HEK293 (cell line): ENCODE measurements at regions not wholly inside any gene's neighbourhood (a gene's known extent, or its start where the extent isn't known, plus 50 kb on each side); places are given as distances from the start of the nearest gene placed in this dataset.

ENCODE experiments used
- CTCF ChIA-PET: fragments of 350-600 bp; formaldehyde crosslinking; extraction: SDS; loops from one replicate; lab custom pipeline; 2021; ENCODE audit warnings: antibody characterized with exemption; lab: Yijun Ruan, JAX
- POLR2A ChIA-PET: fragments of 300-600 bp; formaldehyde crosslinking; extraction: SDS; loops from one replicate; lab custom pipeline; 2020; ENCODE audit warnings: antibody characterized with exemption, inconsistent platforms; lab: Yijun Ruan, JAX
- H3K27ac ChIP-seq: fragments of 200-500 bp; sonication (Bioruptor generic); 2 replicates; pipeline ENCODE4 v1.5.1; 2014; ENCODE audit warnings: low read depth, low read length, control low read depth, inconsistent platforms; ENCODE audit errors: extremely low read depth
- H3K36me3 ChIP-seq, 2 experiments: fragments of 200-500 bp in 1 of 2; sonication (Bioruptor generic) in 1 of 2; 1 replicate in 1 of 2; 2 replicates in 1 of 2; pipeline ENCODE4 v1.5.1; 2014 to 2017; ENCODE audit warnings: inconsistent platforms in 2 of 2, low read length in 2 of 2; ENCODE audit not compliant: control insufficient read depth in 2 of 2, insufficient read depth in 1 of 2
- H3K4me1 ChIP-seq: fragments of 200-500 bp; sonication (Bioruptor generic); 2 replicates; pipeline ENCODE4 v1.5.1; 2014; ENCODE audit warnings: mild to moderate bottlenecking, low read length, inconsistent platforms; ENCODE audit not compliant: control insufficient read depth, insufficient read depth
- H3K4me3 ChIP-seq: 2 replicates; pipeline ENCODE4 v1.5.1; 2011; ENCODE audit warnings: low read depth, mild to moderate bottlenecking, control low read depth, low read length, moderate library complexity
- H3K9me3 ChIP-seq: fragments of 200-500 bp; sonication (Bioruptor generic); 2 replicates; pipeline ENCODE4 v1.5.1; 2014; ENCODE audit warnings: low read depth, low read length, inconsistent platforms; ENCODE audit not compliant: control insufficient read depth, insufficient read depth
- BCL11B ChIP-seq: fragments of 450-650 bp; formaldehyde crosslinking; IDR thresholded peaks from 2 replicates; pipeline ENCODE4 v1.5.1; 2016; ENCODE audit warnings: low read depth, missing biosample characterization, missing genetic modification characterization
- GLI2 ChIP-seq: fragments of 450-650 bp; formaldehyde crosslinking; IDR thresholded peaks from 2 replicates; pipeline ENCODE4; 2017; ENCODE audit warnings: missing biosample characterization, missing genetic modification characterization, low read depth, borderline replicate concordance
- GLIS1 ChIP-seq: fragments of 450-650 bp; formaldehyde crosslinking; IDR thresholded peaks from 2 replicates; pipeline ENCODE4 v1.5.1; 2016; ENCODE audit warnings: missing biosample characterization, missing genetic modification characterization
- GLIS2 ChIP-seq: fragments of 450-650 bp; formaldehyde crosslinking; IDR thresholded peaks from 2 replicates; pipeline ENCODE4 v1.5.1; 2016; ENCODE audit warnings: missing biosample characterization, missing genetic modification characterization
- HOXD13 ChIP-seq: sonication (generic); formaldehyde crosslinking; IDR thresholded peaks from 2 replicates; pipeline ENCODE4 v1.8.0; 2022; ENCODE audit warnings: missing genetic modification reagents, borderline replicate concordance
- PRDM2 ChIP-seq: fragments of 450-650 bp; formaldehyde crosslinking; IDR thresholded peaks from 2 replicates; pipeline ENCODE4 v1.5.1; 2016; ENCODE audit warnings: missing biosample characterization, missing genetic modification characterization, borderline replicate concordance
- SCRT2 ChIP-seq: fragments of 450-650 bp; formaldehyde crosslinking; IDR thresholded peaks from 2 replicates; pipeline ENCODE4 v1.5.1; 2016; ENCODE audit warnings: missing biosample characterization, missing genetic modification characterization
- TRIM28 ChIP-seq: IDR thresholded peaks from 2 replicates; pipeline ENCODE4 v1.6.1; 2011; ENCODE audit warnings: low read length, control low read depth, borderline replicate concordance
- ZNF112 ChIP-seq: fragments of 450-650 bp; formaldehyde crosslinking; IDR thresholded peaks from 2 replicates; pipeline ENCODE4 v1.5.0; 2017; ENCODE audit warnings: missing biosample characterization, missing genetic modification characterization
- ZNF140 ChIP-seq: fragments of 450-650 bp; formaldehyde crosslinking; IDR thresholded peaks from 2 replicates; pipeline ENCODE4 v1.5.1; 2016; ENCODE audit warnings: missing biosample characterization, missing genetic modification characterization
- ZNF155 ChIP-seq: fragments of 450-650 bp; formaldehyde crosslinking; IDR thresholded peaks from 2 replicates; pipeline ENCODE4 v1.5.1; 2016; ENCODE audit warnings: missing biosample characterization, missing genetic modification characterization
- ZNF169 ChIP-seq: fragments of 450-650 bp; formaldehyde crosslinking; IDR thresholded peaks from 2 replicates; pipeline ENCODE4 v1.5.1; 2016; ENCODE audit warnings: missing biosample characterization, missing genetic modification characterization
- ZNF324 ChIP-seq: fragments of 450-650 bp; formaldehyde crosslinking; IDR thresholded peaks from 2 replicates; pipeline ENCODE4 v1.5.1; 2016; ENCODE audit warnings: missing biosample characterization, missing genetic modification characterization
- ZNF350 ChIP-seq: fragments of 450-650 bp; formaldehyde crosslinking; IDR thresholded peaks from 2 replicates; pipeline ENCODE4 v1.5.0; 2017; ENCODE audit warnings: missing biosample characterization, mild to moderate bottlenecking, missing genetic modification characterization
- ZNF404 ChIP-seq: fragments of 450-650 bp; formaldehyde crosslinking; IDR thresholded peaks from 2 replicates; pipeline ENCODE4 v1.5.1; 2017; ENCODE audit warnings: missing biosample characterization, missing genetic modification characterization
- ZNF426 ChIP-seq: fragments of 450-650 bp; formaldehyde crosslinking; IDR thresholded peaks from 2 replicates; pipeline ENCODE4 v1.5.1; 2017; ENCODE audit warnings: missing biosample characterization, missing genetic modification characterization, mild to moderate bottlenecking, inconsistent platforms, moderate library complexity
- ZNF529 ChIP-seq: fragments of 450-650 bp; formaldehyde crosslinking; IDR thresholded peaks from 2 replicates; pipeline ENCODE4 v1.5.1; 2017; ENCODE audit warnings: missing genetic modification characterization, missing biosample characterization; ENCODE audit not compliant: insufficient replicate concordance
- ZNF555 ChIP-seq: fragments of 450-650 bp; formaldehyde crosslinking; conservative IDR thresholded peaks from 2 replicates; pipeline ENCODE4 v1.5.1; 2017; ENCODE audit warnings: missing biosample characterization, mild to moderate bottlenecking, missing genetic modification characterization, inconsistent platforms
- ZNF585B ChIP-seq: fragments of 450-650 bp; formaldehyde crosslinking; IDR thresholded peaks from 2 replicates; pipeline ENCODE4 v1.5.1; 2016; ENCODE audit warnings: missing biosample characterization, missing genetic modification characterization
- ZNF660 ChIP-seq: fragments of 450-650 bp; IDR thresholded peaks from 2 replicates; pipeline ENCODE4 v1.5.1; 2018; ENCODE audit warnings: missing biosample characterization, mild to moderate bottlenecking, missing genetic modification characterization
- ZSCAN18 ChIP-seq: fragments of 450-650 bp; formaldehyde crosslinking; IDR thresholded peaks from 2 replicates; pipeline ENCODE4 v1.5.1; 2016; ENCODE audit warnings: missing biosample characterization, missing genetic modification characterization

GRCh38 chr3:175989161-175989560 lies 1130.0 kb downstream of the NAALADL2 start (continued):
- TF ChIP-seq PRDM2 (tag by site-specific recombination) (no peak), GLIS1 (no peak), ZNF155 (tag by site-specific recombination) (no peak)

GRCh38 chr3:175988401-175988800 lies 1129.3 kb downstream of the NAALADL2 start:
- Histone ChIP-seq H3K9me3 (no peaks in the 10 kb centered on the region), H3K27ac (no peak overlapping the region)
- TF ChIP-seq ZNF529 (tag by site-specific recombination), result no peak
- TF ChIP-seq ZNF426, result no peak
- TF ChIP-seq SCRT2, result no peak
- no peak for TF ChIP-seq ZNF324
- no peak for TF ChIP-seq TRIM28
- no peak for TF ChIP-seq ZNF585B (tag by site-specific recombination)
- TF ChIP-seq ZNF555, result no peak
- no peak for TF ChIP-seq ZNF660
- TF ChIP-seq ZNF169 (tag by site-specific recombination), result no peak
- TF ChIP-seq ZSCAN18 (tag by site-specific recombination), result no peak
- TF ChIP-seq GLI2 (tag by site-specific recombination), result no peak
- TF ChIP-seq GLIS2 (tag by site-specific recombination), result no peak
- no peak for TF ChIP-seq BCL11B
- no peak for TF ChIP-seq ZNF140 (tag by site-specific recombination)
- TF ChIP-seq HOXD13 (CRISPR knock-in tag), result no peak
- TF ChIP-seq ZNF112, result no peak
- no peak for TF ChIP-seq ZNF404
- TF ChIP-seq ZNF350 (tag by site-specific recombination), result no peak
- TF ChIP-seq, all 188 proteins: peak for 0
- ChIA-PET POLR2A (no interaction called here), CTCF (interaction anchor here (0.5 kb wide), 1 partner anchor 1217 kb away, joined by 4 read pairs; no protein-coding TSS in a partner anchor)
- Histone ChIP-seq H3K36me3 (no peaks in the 10 kb centered on the region), H3K4me1 (no peaks in the 10 kb centered on the region), H3K4me3 (no peak overlapping the region)
